Heart right ventricle (tissue), 16 donors: ENCODE measurements at regions not wholly inside any gene's neighbourhood (a gene's known extent, or its start where the extent isn't known, plus 50 kb on each side); places are given as distances from the start of the nearest gene placed in this dataset.
"Not testable (repeated sequence)": the region's sequence is repeated elsewhere in the genome, so short reads cannot be mapped to it uniquely, and the experiment has no call there.

ENCODE experiments used
- ATAC-seq, 8 donors: fragments of 200-7000 bp; cut with Tn5 transposase; one replicate each; pipeline ENCODE4 v1.9.1; 2020; ENCODE audit warnings: mild to moderate bottlenecking in 8 of 8, moderate library complexity in 8 of 8, moderate number of reproducible peaks in 1 of 8
- DNase-seq, 2 donors: peaks; one replicate each; pipeline ENCODE4 v3.0.0-alpha.2; 2020
- H3K27ac ChIP-seq, 10 donors: fragments of 200-600 bp; sonication (generic) in 2 of 10; one replicate each; pipeline versions ENCODE4 v1.5.0 to v1.8.0; 2020 to 2022; ENCODE audit warnings: mild to moderate bottlenecking in 3 of 10
- H3K27me3 ChIP-seq, 7 donors: fragments of 200-600 bp; one replicate each; pipeline ENCODE4 v1.8.0; 2021 to 2022; ENCODE audit warnings: mild to moderate bottlenecking in 2 of 7
- H3K36me3 ChIP-seq, 9 donors: fragments of 200-600 bp; sonication (generic) in 1 of 9; one replicate each; pipeline versions ENCODE4 v1.5.0 to v1.8.0; 2020 to 2022; ENCODE audit warnings: mild to moderate bottlenecking in 2 of 9
- H3K4me1 ChIP-seq, 9 donors: fragments of 200-600 bp; sonication (generic) in 1 of 9; one replicate each; pipeline versions ENCODE4 v1.5.0 to v1.8.0; 2020 to 2022; ENCODE audit warnings: mild to moderate bottlenecking in 4 of 9
- H3K4me3 ChIP-seq, 10 donors: fragments of 200-600 bp; sonication (generic) in 2 of 10; one replicate each; pipeline versions ENCODE4 v1.5.0 to v1.8.0; 2020 to 2022; ENCODE audit warnings: mild to moderate bottlenecking in 7 of 10, moderate library complexity in 2 of 10
- H3K9me3 ChIP-seq, 11 donors: fragments of 200-600 bp in 10 of 11; sonication (generic) in 2 of 11; one replicate each; pipeline versions ENCODE4 v1.5.0 to v1.8.0; 2013 to 2022; ENCODE audit warnings: mild to moderate bottlenecking in 2 of 11, control low read depth in 1 of 11, moderate library complexity in 1 of 11
- CTCF ChIP-seq, 9 donors: fragments of 200-600 bp; sonication (generic) in 2 of 9; IDR thresholded peaks; one replicate each; pipeline versions ENCODE4 v1.5.0 to v1.8.0; 2021 to 2022; ENCODE audit warnings: antibody characterized with exemption in 9 of 9, mild to moderate bottlenecking in 5 of 9, moderate library complexity in 1 of 9
- WGBS, 2 donors: extraction: QIAGEN DNeasy Blood & Tissue Kit; methylation state at CpG; one replicate each; pipeline ENCODE4 v1.1.7; 2013; ENCODE audit warnings: inconsistent platforms in 1 of 2; 5-methylcytosine and 5-hydroxymethylcytosine counted together
- intact Hi-C, 10 donors: fragments of 100-400 bp; cut with DNase I; formaldehyde crosslinking; loops; one replicate each; pipeline versions ENCODE4 v1.11.1 to v1.14.2; 2022
- donor health status: Arrhythmogenic right ventricular cardiomyopathy.
- donor health status: ischemic (EF 13 %, LVEDD 7.1; RV severe dilation, severe dysfunction).
- donor health status: healthy with polysubstance abuse.
- donor health status: DM: no; HTN: yes; CAD: no.
- donor health status: DM: no; HTN: no; CAD: no.
- donor health status: ischemic (EF 25% LVEDD 6.9; RV normal size, moderate dysfunction).
- donor health status: ischemic (EF 25% LVEDD 5.7; RV mildly dilated, moderate dysfunction).
- donor health status: healthy.
- donor health status: DM: yes; HTN: yes; CAD: no.
- donor health status: Ischemic cardiomyopathy.
- donor health status: ischemic (EF 35%, LVEDD 5.7; RV mildly dilated, moderate dysfunction).
- donor health status: nonischemic (EF 11% LVEDD 7.7; RV severe dilation, severe dysfunction).
- donor health status: DM: yes; HTN: yes; CAD: no.
- donor health status: PGD.
- donor health status: ischemic (EF 29% LVEDD 5.4; RV normal size, mild dysfunction).
- donor health status: nonischemic (EF 23%, LVEDD 6.1; RV moderate dilation, normal function).

DNA sequence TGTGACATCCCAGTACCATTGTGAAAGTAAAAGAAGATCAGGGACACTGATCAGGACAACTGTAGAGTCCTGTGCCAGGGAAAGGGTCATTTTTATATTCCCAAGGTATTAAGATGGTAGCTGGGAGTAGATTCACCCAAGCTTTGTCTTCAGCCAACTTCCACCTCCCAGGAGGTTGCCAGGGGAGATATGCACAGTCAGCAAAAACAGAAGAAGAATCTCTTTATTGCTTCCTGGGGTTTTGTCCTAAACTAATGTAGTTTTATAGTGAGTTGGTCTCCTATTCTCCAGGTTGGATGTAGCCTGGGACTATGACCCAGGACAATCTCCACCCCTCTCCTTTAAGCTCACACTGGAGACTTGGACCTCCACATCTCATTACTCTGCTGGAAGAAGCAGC, 139.2 kb downstream of the RAMP3 start:
- no peaks in the 10 kb centered on the region for H3K27me3 ChIP-seq
- peaks cover 0 to 13% (median 0%) of the 10 kb centered on the region in 11 donors for H3K9me3 ChIP-seq
- no peak for DNase-seq
- no peak for ATAC-seq
- TF ChIP-seq CTCF (IDR thresholded peaks at IDR 0.05): no peak
- peaks cover 9 to 33% (median 19%) of the 10 kb centered on the region in 9 donors for H3K4me1 ChIP-seq
- H3K36me3 ChIP-seq: no peaks in the 10 kb centered on the region
- no peak overlapping the region for H3K4me3 ChIP-seq
- intact Hi-C loops: no loop called here
- H3K27ac ChIP-seq: no peak overlapping the region

- 46 to 59% methylated on average over 3 of the region's 3 CpGs for WGBS, 2 donors
- Histone ChIP-seq H3K4me1 (no peaks in the 10 kb centered on the region), H3K36me3 (no peaks in the 10 kb centered on the region), H3K27ac (no peak overlapping the region), H3K9me3 (peaks cover 0 to 28% (median 17%) of the 10 kb centered on the region in 11 donors), H3K4me3 (no peak overlapping the region), H3K27me3 (peaks cover 0 to 2% (median 0%) of the 10 kb centered on the region in 7 donors)
- TF ChIP-seq CTCF (IDR thresholded peaks at IDR 0.05): no peak
- ATAC-seq: peak in 1 of 8 donors; percentile 50
- intact Hi-C loops: no loop called here
- DNase-seq: no peak
Measured at GRCh38 chr7:45306752-45307305, 149.2 kb downstream of the RAMP3 start.

GRCh38 chr7:45311597-45311996, 154.0 kb downstream of the RAMP3 start:
- Histone ChIP-seq H3K27ac (no peak overlapping the region), H3K27me3 (no peaks in the 10 kb centered on the region), H3K36me3 (no peaks in the 10 kb centered on the region), H3K9me3 (peaks cover 0 to 36% (median 17%) of the 10 kb centered on the region in 11 donors), H3K4me1 (no peaks in the 10 kb centered on the region), H3K4me3 (no peak overlapping the region)
- ATAC-seq (no peak), DNase-seq (no peak)
- TF ChIP-seq CTCF (IDR thresholded peaks at IDR 0.05): no peak
- 78 to 91% methylated on average over 5 of the region's 5 CpGs for WGBS, 2 donors
- intact Hi-C loops: no loop called here

DNA sequence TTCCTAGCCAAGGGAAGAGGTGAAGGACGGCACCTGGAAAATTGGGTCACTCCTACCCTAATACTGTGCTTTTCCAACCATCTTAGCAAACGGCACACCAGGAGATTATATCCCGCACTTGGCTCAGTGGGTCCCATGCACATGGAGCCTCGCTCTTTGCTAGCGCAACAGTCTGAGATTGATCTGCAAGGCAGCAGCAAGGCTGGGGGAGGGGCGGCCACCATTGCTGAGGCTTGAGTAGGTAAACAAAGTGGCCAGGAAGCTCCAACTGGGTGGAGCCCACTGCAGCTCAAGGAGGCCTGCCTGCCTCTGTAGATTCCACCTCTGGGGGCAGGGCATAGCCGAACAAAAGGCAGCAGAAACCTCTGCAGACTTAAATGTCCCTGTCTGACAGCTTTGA, 157.9 kb downstream of the RAMP3 start:
- 86 to 91% methylated on average over 7 of the region's 7 CpGs for WGBS, 2 donors
- not testable (repeated sequence) for H3K27ac ChIP-seq

DNA sequence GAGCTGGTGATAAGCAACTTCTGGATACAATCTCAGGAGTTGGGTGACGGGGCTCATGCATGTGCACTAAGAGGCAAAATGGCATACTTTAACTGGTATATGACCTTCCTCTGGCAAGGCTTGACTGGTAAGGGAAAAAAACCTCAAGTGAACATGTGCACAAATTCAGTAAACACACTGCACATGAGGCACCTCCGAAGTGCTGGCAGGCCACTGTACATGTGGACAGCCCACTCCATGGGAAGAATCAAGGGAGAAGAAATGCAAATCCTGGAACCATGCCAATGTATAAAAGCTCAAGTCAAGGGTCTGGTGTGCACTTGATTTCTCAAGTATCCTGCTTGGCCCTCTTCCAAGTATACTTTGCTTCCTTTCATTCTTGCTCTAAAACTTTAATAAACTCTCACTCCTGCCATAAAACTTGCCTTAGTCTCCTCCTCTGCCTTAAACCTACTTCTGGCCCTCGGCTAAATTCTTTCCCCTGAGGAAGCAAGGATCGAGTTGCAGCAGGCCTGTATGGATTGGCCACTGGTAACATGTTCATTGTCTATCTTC, 167.2 kb downstream of the RAMP3 start:
- ATAC-seq (no peak), DNase-seq (no peak)
- no peaks in the 10 kb centered on the region for H3K27me3 ChIP-seq
- intact Hi-C loops: no loop called here
- 52 to 54% methylated on average over 4 of the region's 4 CpGs for WGBS, 2 donors
- H3K27ac ChIP-seq: no peak overlapping the region
- no peak for TF ChIP-seq CTCF (IDR thresholded peaks at IDR 0.05)
- peaks cover 0 to 13% (median 3%) of the 10 kb centered on the region in 9 donors for H3K4me1 ChIP-seq
- no peaks in the 10 kb centered on the region for H3K36me3 ChIP-seq
- no peak overlapping the region for H3K4me3 ChIP-seq
- H3K9me3 ChIP-seq: peaks cover 0 to 24% (median 7%) of the 10 kb centered on the region in 11 donors

More for the DNA sequence above, 157.9 kb downstream of the RAMP3 start:
- intact Hi-C loops, H3K36me3 ChIP-seq, H3K4me3 ChIP-seq, H3K27me3 ChIP-seq, H3K4me1 ChIP-seq, DNase-seq, ATAC-seq: not testable (repeated sequence)
- peaks cover 0 to 28% (median 7%) of the 10 kb centered on the region in 11 donors for H3K9me3 ChIP-seq
